ENCODE measurements at regions not wholly inside any gene's neighbourhood (a gene's known extent, or its start where the extent isn't known, plus 50 kb on each side); places are given as distances from the start of the nearest gene placed in this dataset.

GRCh38 chr4:115629270-115629669 lies 515.9 kb upstream of the NDST4 start:
- TF ChIP-seq, protein P1, sequence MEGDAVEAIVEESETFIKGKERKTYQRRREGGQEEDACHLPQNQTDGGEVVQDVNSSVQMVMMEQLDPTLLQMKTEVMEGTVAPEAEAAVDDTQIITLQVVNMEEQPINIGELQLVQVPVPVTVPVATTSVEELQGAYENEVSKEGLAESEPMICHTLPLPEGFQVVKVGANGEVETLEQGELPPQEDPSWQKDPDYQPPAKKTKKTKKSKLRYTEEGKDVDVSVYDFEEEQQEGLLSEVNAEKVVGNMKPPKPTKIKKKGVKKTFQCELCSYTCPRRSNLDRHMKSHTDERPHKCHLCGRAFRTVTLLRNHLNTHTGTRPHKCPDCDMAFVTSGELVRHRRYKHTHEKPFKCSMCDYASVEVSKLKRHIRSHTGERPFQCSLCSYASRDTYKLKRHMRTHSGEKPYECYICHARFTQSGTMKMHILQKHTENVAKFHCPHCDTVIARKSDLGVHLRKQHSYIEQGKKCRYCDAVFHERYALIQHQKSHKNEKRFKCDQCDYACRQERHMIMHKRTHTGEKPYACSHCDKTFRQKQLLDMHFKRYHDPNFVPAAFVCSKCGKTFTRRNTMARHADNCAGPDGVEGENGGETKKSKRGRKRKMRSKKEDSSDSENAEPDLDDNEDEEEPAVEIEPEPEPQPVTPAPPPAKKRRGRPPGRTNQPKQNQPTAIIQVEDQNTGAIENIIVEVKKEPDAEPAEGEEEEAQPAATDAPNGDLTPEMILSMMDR (conservative IDR thresholded peaks at IDR 0.05; ENCODE audit: low read depth, low read length), result no peak
- DNase-seq (ENCODE audit: low read depth), result no peak
- H3K4me3 ChIP-seq (ENCODE audit: low read length), result no peak overlapping the region

DNA sequence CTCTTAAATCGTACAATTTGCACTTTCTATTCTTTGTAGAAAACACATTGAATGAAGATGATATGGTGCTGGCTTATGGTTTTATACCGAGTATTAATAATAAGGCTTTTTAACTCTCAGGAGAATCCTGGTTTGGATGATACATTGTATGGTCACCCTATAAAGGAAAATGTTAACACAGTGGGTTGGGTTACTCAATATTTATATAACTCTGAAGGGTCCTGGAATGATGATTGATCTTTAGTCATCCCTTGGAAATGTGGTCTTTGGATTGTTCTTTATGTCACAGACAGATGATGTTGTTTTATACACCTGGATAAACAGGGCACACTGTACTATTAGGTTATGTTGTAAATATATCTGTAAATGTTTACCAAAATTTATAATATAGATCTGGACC lies 496.2 kb upstream of the NDST4 start:
- DNase-seq (ENCODE audit: low read depth), result no peak
- H3K4me3 ChIP-seq (ENCODE audit: low read length), result no peak overlapping the region
- TF ChIP-seq, protein P1 (conservative IDR thresholded peaks at IDR 0.05; ENCODE audit: low read depth, low read length), result no peak

GRCh38 chr4:115607311-115607710 lies 493.9 kb upstream of the NDST4 start:
- H3K4me3 ChIP-seq (ENCODE audit: low read length), result no peak overlapping the region
- TF ChIP-seq, protein P1 (conservative IDR thresholded peaks at IDR 0.05; ENCODE audit: low read depth, low read length), result no peak
- no peak for DNase-seq (ENCODE audit: low read depth)

- TF ChIP-seq, protein P1 (conservative IDR thresholded peaks at IDR 0.05; ENCODE audit: low read depth, low read length), result no peak
- no peak overlapping the region for H3K4me3 ChIP-seq (ENCODE audit: low read length)
- no peak for DNase-seq (ENCODE audit: low read depth)
Observed at GRCh38 chr4:115596265-115597001, 483.0 kb upstream of the NDST4 start.

DNA sequence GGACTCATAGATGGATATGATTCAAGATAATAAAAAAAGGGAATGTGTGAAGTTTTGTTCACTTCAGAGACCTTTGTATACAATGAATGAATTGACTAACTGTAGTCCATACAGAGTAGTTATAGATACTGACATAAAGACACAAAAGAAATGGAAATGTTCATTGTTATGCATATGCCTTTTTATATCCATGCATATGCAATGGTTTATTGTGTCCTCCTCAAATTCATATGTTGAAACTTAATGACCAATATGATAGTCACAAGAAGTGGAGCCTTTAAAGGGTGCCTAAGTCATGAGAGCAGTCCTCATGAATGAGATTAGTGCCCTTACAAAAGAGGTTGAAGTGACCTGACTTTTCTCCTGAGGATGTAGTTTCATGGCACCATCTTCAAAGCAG lies 467.5 kb upstream of the NDST4 start:
- TF ChIP-seq, protein P1 (conservative IDR thresholded peaks at IDR 0.05; ENCODE audit: low read depth, low read length), result no peak
- no peak overlapping the region for H3K4me3 ChIP-seq (ENCODE audit: low read length)
- no peak for DNase-seq (ENCODE audit: low read depth)

DNA sequence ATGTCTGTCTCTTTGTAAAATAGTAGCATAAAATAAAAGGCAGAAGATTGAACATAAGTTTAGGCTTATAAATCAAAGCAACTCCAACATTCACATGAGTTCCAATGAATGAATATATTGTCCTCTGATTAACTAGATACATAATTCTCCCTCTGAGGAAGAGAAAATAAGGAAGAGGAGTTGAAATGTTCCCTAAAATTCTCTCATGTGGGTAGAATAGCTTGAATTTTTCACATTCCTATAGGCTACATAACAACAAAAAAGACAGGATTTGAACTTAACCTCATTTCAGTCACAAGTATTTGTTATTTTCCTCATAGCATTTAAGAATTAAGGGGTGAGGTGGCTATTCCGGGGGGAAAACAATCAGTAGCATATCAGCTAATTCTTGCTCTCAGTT lies 462.4 kb upstream of the NDST4 start:
- TF ChIP-seq, protein P1 (conservative IDR thresholded peaks at IDR 0.05; ENCODE audit: low read depth, low read length), result no peak

GRCh38 chr4:115562506-115562905 lies 449.1 kb upstream of the NDST4 start:
- DNase-seq (ENCODE audit: low read depth), result no peak
- H3K4me3 ChIP-seq (ENCODE audit: low read length), result no peak overlapping the region
- TF ChIP-seq, protein P1 (conservative IDR thresholded peaks at IDR 0.05; ENCODE audit: low read depth, low read length), result no peak

More for the DNA sequence above, 462.4 kb upstream of the NDST4 start:
- DNase-seq (ENCODE audit: low read depth), result peak; percentile 0
- no peak overlapping the region for H3K4me3 ChIP-seq (ENCODE audit: low read length)

Measured in retinal pigment epithelial cell (primary cell).